Dermis blood vessel endothelial cell (primary cell): ENCODE measurements at regions not wholly inside any gene's neighbourhood (a gene's known extent, or its start where the extent isn't known, plus 50 kb on each side); places are given as distances from the start of the nearest gene placed in this dataset.
A peak's percentile ranks its signal among the peaks of the same experiment; 100 is the strongest.
"Not testable (repeated sequence)": the region's sequence is repeated elsewhere in the genome, so short reads cannot be mapped to it uniquely, and the experiment has no call there.

Experiments used
- DNase-seq: peaks from one replicate; pipeline ENCODE4 v3.0.0; 2010

- DNase-seq = no peak
Observed at GRCh38 chr16:9597967-9598730, 506.7 kb downstream of the HAPSTR1 start.

- DNase-seq = no peak
Observed at GRCh38 chr16:9598731-9599083, 507.3 kb downstream of the HAPSTR1 start.

GRCh38 chr16:9599415-9600120, 508.1 kb downstream of the HAPSTR1 start:
- DNase-seq = no peak

- DNase-seq = no peak
Observed at GRCh38 chr16:9602189-9602588, 510.7 kb downstream of the HAPSTR1 start.

- DNase-seq = no peak
Observed at GRCh38 chr16:9603316-9603715, 511.9 kb downstream of the HAPSTR1 start.

GRCh38 chr16:9607515-9608230, 516.2 kb downstream of the HAPSTR1 start:
- DNase-seq = no peak

GRCh38 chr16:9610727-9611126, 519.3 kb downstream of the HAPSTR1 start:
- no peak for DNase-seq

- no peak for DNase-seq
Observed at GRCh38 chr16:9612267-9612666, 520.8 kb downstream of the HAPSTR1 start.

- DNase-seq = no peak
Observed at GRCh38 chr16:9614389-9614788, 522.9 kb downstream of the HAPSTR1 start.

- no peak for DNase-seq
Observed at GRCh38 chr16:9622268-9622667, 530.8 kb downstream of the HAPSTR1 start.

GRCh38 chr16:9625122-9625521, 533.7 kb downstream of the HAPSTR1 start:
- no peak for DNase-seq

- DNase-seq = no peak
Observed at GRCh38 chr16:9627427-9627826, 536.0 kb downstream of the HAPSTR1 start.

GRCh38 chr16:9630119-9630518, 538.7 kb downstream of the HAPSTR1 start:
- DNase-seq = no peak

GRCh38 chr16:9630985-9631384, 539.5 kb downstream of the HAPSTR1 start:
- DNase-seq = no peak

- no peak for DNase-seq
Observed at GRCh38 chr16:9633844-9634243, 542.4 kb downstream of the HAPSTR1 start.

GRCh38 chr16:9635150-9635720, 543.8 kb downstream of the HAPSTR1 start:
- not testable (repeated sequence) for DNase-seq

- DNase-seq = no peak
Observed at GRCh38 chr16:9644258-9644657, 538.0 kb downstream of the GRIN2A start.

- no peak for DNase-seq
Observed at GRCh38 chr16:9645911-9646310, 536.3 kb downstream of the GRIN2A start.

GRCh38 chr16:9647981-9648701, 534.1 kb downstream of the GRIN2A start:
- peak; percentile 15 for DNase-seq

GRCh38 chr16:9650284-9650683, 531.9 kb downstream of the GRIN2A start:
- DNase-seq = no peak

- no peak for DNase-seq
Observed at GRCh38 chr16:9655051-9655450, 527.2 kb downstream of the GRIN2A start.

GRCh38 chr16:9657641-9658040, 524.6 kb downstream of the GRIN2A start:
- DNase-seq = no peak

- no peak for DNase-seq
Observed at GRCh38 chr16:9658164-9658563, 524.1 kb downstream of the GRIN2A start.
